Astrocyte (in vitro differentiated cells and primary cell): ENCODE measurements at regions not wholly inside any gene's neighbourhood (a gene's known extent, or its start where the extent isn't known, plus 50 kb on each side); places are given as distances from the start of the nearest gene placed in this dataset.

Source experiments
- EZH2 ChIP-seq: IDR thresholded peaks from 2 replicates; pipeline ENCODE4 v1.6.1; 2012; ENCODE audit warnings: mild to moderate bottlenecking, low read length, inconsistent platforms; ENCODE audit not compliant: insufficient read depth
- TF ChIP-seq, protein P1 (sequence below): IDR thresholded peaks from 2 replicates; pipeline ENCODE4 v1.5.1; 2011; ENCODE audit warnings: low read depth, mild to moderate bottlenecking, inconsistent platforms, low read length, moderate library complexity; ENCODE audit not compliant: insufficient read depth

DNA sequence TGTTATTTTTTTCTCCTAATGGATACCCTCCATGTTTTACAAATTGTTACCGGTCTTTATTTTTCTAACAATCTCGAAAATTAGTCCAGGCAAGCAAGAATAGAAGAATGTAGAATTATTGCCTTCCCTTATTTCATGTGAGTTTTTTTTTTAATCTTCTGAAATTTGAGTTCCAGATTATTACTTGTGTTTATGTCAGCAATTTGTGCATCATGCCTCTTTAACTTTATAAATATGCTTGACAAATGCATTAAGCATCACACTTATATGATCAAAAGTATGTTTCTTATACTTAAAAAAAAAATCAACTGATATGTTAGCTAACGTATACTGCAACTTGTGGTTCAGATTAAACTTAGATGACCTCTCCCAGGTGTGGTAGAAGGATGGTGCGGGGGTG is 242.7 kb upstream of the VSTM2A start:
- TF ChIP-seq, protein P1, sequence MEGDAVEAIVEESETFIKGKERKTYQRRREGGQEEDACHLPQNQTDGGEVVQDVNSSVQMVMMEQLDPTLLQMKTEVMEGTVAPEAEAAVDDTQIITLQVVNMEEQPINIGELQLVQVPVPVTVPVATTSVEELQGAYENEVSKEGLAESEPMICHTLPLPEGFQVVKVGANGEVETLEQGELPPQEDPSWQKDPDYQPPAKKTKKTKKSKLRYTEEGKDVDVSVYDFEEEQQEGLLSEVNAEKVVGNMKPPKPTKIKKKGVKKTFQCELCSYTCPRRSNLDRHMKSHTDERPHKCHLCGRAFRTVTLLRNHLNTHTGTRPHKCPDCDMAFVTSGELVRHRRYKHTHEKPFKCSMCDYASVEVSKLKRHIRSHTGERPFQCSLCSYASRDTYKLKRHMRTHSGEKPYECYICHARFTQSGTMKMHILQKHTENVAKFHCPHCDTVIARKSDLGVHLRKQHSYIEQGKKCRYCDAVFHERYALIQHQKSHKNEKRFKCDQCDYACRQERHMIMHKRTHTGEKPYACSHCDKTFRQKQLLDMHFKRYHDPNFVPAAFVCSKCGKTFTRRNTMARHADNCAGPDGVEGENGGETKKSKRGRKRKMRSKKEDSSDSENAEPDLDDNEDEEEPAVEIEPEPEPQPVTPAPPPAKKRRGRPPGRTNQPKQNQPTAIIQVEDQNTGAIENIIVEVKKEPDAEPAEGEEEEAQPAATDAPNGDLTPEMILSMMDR = no peak
- no peak for TF ChIP-seq EZH2
